Trophoblast cell (in vitro differentiated cells and primary cell): ENCODE measurements at regions not wholly inside any gene's neighbourhood (a gene's known extent, or its start where the extent isn't known, plus 50 kb on each side); places are given as distances from the start of the nearest gene placed in this dataset.
"Not testable (repeated sequence)": the region's sequence is repeated elsewhere in the genome, so short reads cannot be mapped to it uniquely, and the experiment has no call there.

Source experiments
- DNase-seq, 2 donors: peaks; one replicate each; pipeline ENCODE4 v3.0.0-alpha.2; 2016
- H2AFZ ChIP-seq: 2 replicates; pipeline ENCODE4 v1.6.1; 2013; ENCODE audit warnings: low read length, moderate library complexity, mild to moderate bottlenecking; ENCODE audit not compliant: insufficient read depth, poor library complexity
- H2AK5ac ChIP-seq: 2 replicates; pipeline ENCODE4 v1.6.1; 2013; ENCODE audit warnings: mild to moderate bottlenecking, low read length
- H2BK120ac ChIP-seq: 2 replicates; pipeline ENCODE4 v1.6.1; 2013; ENCODE audit warnings: low read length, mild to moderate bottlenecking, moderate library complexity; ENCODE audit not compliant: insufficient read depth, poor library complexity
- H2BK12ac ChIP-seq: 2 replicates; pipeline ENCODE4 v1.6.1; 2013; ENCODE audit warnings: mild to moderate bottlenecking, low read length, moderate library complexity
- H2BK5ac ChIP-seq: 2 replicates; pipeline ENCODE4 v1.6.1; 2013; ENCODE audit warnings: low read length, low read depth, moderate library complexity, mild to moderate bottlenecking; ENCODE audit not compliant: poor library complexity
- H3K14ac ChIP-seq: 2 replicates; pipeline ENCODE4 v1.6.1; 2013; ENCODE audit warnings: mild to moderate bottlenecking, low read length
- H3K18ac ChIP-seq: 2 replicates; pipeline ENCODE4 v1.6.1; 2013; ENCODE audit warnings: mild to moderate bottlenecking, low read length
- H3K23ac ChIP-seq: 2 replicates; pipeline ENCODE4 v1.6.1; 2013; ENCODE audit warnings: low read length
- H3K27ac ChIP-seq: 2 replicates; pipeline ENCODE4 v1.5.1; 2013; ENCODE audit warnings: low read depth, mild to moderate bottlenecking, inconsistent platforms, low read length, moderate library complexity
- H3K27me3 ChIP-seq: 2 replicates; pipeline ENCODE4 v1.6.1; 2013; ENCODE audit warnings: inconsistent platforms, mild to moderate bottlenecking, low read length, moderate library complexity; ENCODE audit not compliant: insufficient read depth
- H3K36me3 ChIP-seq, 2 experiments: 1 replicate in 1 of 2; 2 replicates in 1 of 2; pipeline ENCODE4 v1.6.1; 2013; ENCODE audit warnings: low read length in 2 of 2, mild to moderate bottlenecking in 2 of 2, moderate library complexity in 1 of 2; ENCODE audit not compliant: insufficient read depth in 2 of 2, control insufficient read depth in 1 of 2
- H3K4ac ChIP-seq: 2 replicates; pipeline ENCODE4 v1.6.1; 2013; ENCODE audit warnings: low read depth, mild to moderate bottlenecking, low read length, moderate library complexity
- H3K4me1 ChIP-seq, 2 experiments: 1 replicate in 1 of 2; 2 replicates in 1 of 2; pipeline ENCODE4 v1.6.1; 2013; ENCODE audit warnings: low read length in 2 of 2, mild to moderate bottlenecking in 2 of 2, moderate library complexity in 1 of 2; ENCODE audit not compliant: insufficient read depth in 2 of 2, control insufficient read depth in 1 of 2
- H3K4me2 ChIP-seq: 2 replicates; pipeline ENCODE4 v1.6.1; 2013; ENCODE audit warnings: inconsistent platforms, mild to moderate bottlenecking, low read length, moderate library complexity
- H3K4me3 ChIP-seq: 2 replicates; pipeline ENCODE4 v1.5.1; 2013; ENCODE audit warnings: mild to moderate bottlenecking, low read depth, low read length, inconsistent platforms
- H3K79me1 ChIP-seq: one replicate; pipeline ENCODE4 v1.6.1; 2013; ENCODE audit warnings: low read length
- H3K79me2 ChIP-seq: 2 replicates; pipeline ENCODE4 v1.6.1; 2013; ENCODE audit warnings: low read length, mild to moderate bottlenecking; ENCODE audit not compliant: control insufficient read depth, insufficient read depth, poor library complexity
- H3K9ac ChIP-seq: 2 replicates; pipeline ENCODE4 v1.6.1; 2013; ENCODE audit warnings: mild to moderate bottlenecking, low read length
- H3K9me3 ChIP-seq: 2 replicates; pipeline ENCODE4 v1.6.1; 2013; ENCODE audit warnings: low read depth, mild to moderate bottlenecking, control low read depth, inconsistent platforms, low read length; ENCODE audit not compliant: insufficient read depth
- H4K12ac ChIP-seq: 2 replicates; pipeline ENCODE4 v1.6.1; 2013; ENCODE audit warnings: low read depth, mild to moderate bottlenecking, low read length, moderate library complexity
- H4K8ac ChIP-seq: 2 replicates; pipeline ENCODE4 v1.6.1; 2013; ENCODE audit warnings: low read depth, mild to moderate bottlenecking, low read length, moderate library complexity
- H4K91ac ChIP-seq: one replicate; pipeline ENCODE4 v1.6.1; 2013; ENCODE audit warnings: low read depth, mild to moderate bottlenecking, low read length, moderate library complexity
- WGBS: extraction: QIAGEN DNeasy Blood & Tissue Kit; methylation state at CpG from one replicate; pipeline ENCODE4 v1.1.7; 2013; ENCODE audit warnings: missing lambda C conversion rate; ENCODE audit not compliant: insufficient read length, insufficient coverage; ENCODE audit errors: extremely low coverage; 5-methylcytosine and 5-hydroxymethylcytosine counted together

- Histone ChIP-seq H3K23ac (no peak overlapping the region), H3K36me3 (no peaks in the 10 kb centered on the region), H2BK5ac (no peak overlapping the region), H3K27ac (no peak overlapping the region), H3K4me1 (no peaks in the 10 kb centered on the region), H4K91ac (no peak overlapping the region), H3K79me2 (no peaks in the 10 kb centered on the region), H2BK120ac (no peak overlapping the region), H3K79me1 (no peaks in the 10 kb centered on the region), H3K4me2 (no peak overlapping the region), H3K27me3 (no peaks in the 10 kb centered on the region), H3K4me3 (no peak overlapping the region), H3K9me3 (no peaks in the 10 kb centered on the region), H2BK12ac (no peak overlapping the region), H3K14ac (no peak overlapping the region), H3K4ac (no peak overlapping the region), H3K18ac (no peak overlapping the region), H2AFZ (no peak overlapping the region), H4K12ac (no peak overlapping the region), H4K8ac (no peak overlapping the region), H3K9ac (no peak overlapping the region), H2AK5ac (no peak overlapping the region)
- no peak for DNase-seq
- no CpG with 5 or more reads among the region's 3 CpGs for WGBS
These were observed 587.7 kb upstream of the BRINP3 start for GRCh38 chr1:191065346-191065745.

- no peak for DNase-seq
- Histone ChIP-seq H3K27me3 (no peaks in the 10 kb centered on the region), H3K36me3 (no peaks in the 10 kb centered on the region), H4K91ac (no peak overlapping the region), H2AFZ (no peak overlapping the region), H3K4me1 (no peaks in the 10 kb centered on the region), H3K4ac (no peak overlapping the region), H2BK5ac (no peak overlapping the region), H3K18ac (no peak overlapping the region), H4K8ac (no peak overlapping the region), H3K79me1 (no peaks in the 10 kb centered on the region), H3K79me2 (no peaks in the 10 kb centered on the region), H2BK12ac (no peak overlapping the region), H2BK120ac (no peak overlapping the region), H3K4me2 (no peak overlapping the region), H4K12ac (no peak overlapping the region), H2AK5ac (no peak overlapping the region), H3K27ac (no peak overlapping the region), H3K9me3 (no peaks in the 10 kb centered on the region), H3K4me3 (no peak overlapping the region), H3K14ac (no peak overlapping the region), H3K23ac (no peak overlapping the region), H3K9ac (no peak overlapping the region)
- no CpG with 5 or more reads among the region's 1 CpG for WGBS
These were observed 588.1 kb upstream of the BRINP3 start for GRCh38 chr1:191065771-191066170.

GRCh38 chr1:191074881-191075280 lies 597.2 kb upstream of the BRINP3 start:
- H3K9me3 ChIP-seq: no peaks in the 10 kb centered on the region
- no peak overlapping the region for H4K12ac ChIP-seq
- H3K14ac ChIP-seq: no peak overlapping the region
- no peaks in the 10 kb centered on the region for H3K27me3 ChIP-seq
- H4K91ac ChIP-seq: no peak overlapping the region
- H3K23ac ChIP-seq: no peak overlapping the region
- H2AK5ac ChIP-seq: no peak overlapping the region
- no peak overlapping the region for H3K4ac ChIP-seq
- H3K27ac ChIP-seq: no peak overlapping the region
- H2BK5ac ChIP-seq: no peak overlapping the region
- no peak overlapping the region for H2AFZ ChIP-seq
- no peak overlapping the region for H2BK12ac ChIP-seq
- H3K18ac ChIP-seq: no peak overlapping the region
- H3K4me2 ChIP-seq: no peak overlapping the region
- no peak for DNase-seq
- H2BK120ac ChIP-seq: no peak overlapping the region
- H3K4me3 ChIP-seq: no peak overlapping the region
- H3K36me3 ChIP-seq: no peaks in the 10 kb centered on the region
- H3K4me1 ChIP-seq: no peaks in the 10 kb centered on the region
- H3K79me1 ChIP-seq: no peaks in the 10 kb centered on the region
- no peak overlapping the region for H3K9ac ChIP-seq
- H4K8ac ChIP-seq: no peak overlapping the region
- H3K79me2 ChIP-seq: no peaks in the 10 kb centered on the region

GRCh38 chr1:191083090-191083489 lies 605.4 kb upstream of the BRINP3 start:
- H3K14ac ChIP-seq, H4K91ac ChIP-seq, H3K4me1 ChIP-seq, H3K9ac ChIP-seq, H3K18ac ChIP-seq, H3K4me2 ChIP-seq, H2BK5ac ChIP-seq, H3K23ac ChIP-seq, H3K36me3 ChIP-seq, H3K4me3 ChIP-seq, H4K8ac ChIP-seq, H3K27me3 ChIP-seq, H2AFZ ChIP-seq, H3K9me3 ChIP-seq, H3K79me2 ChIP-seq, H4K12ac ChIP-seq, DNase-seq, H2BK120ac ChIP-seq, H2BK12ac ChIP-seq, H3K27ac ChIP-seq, H3K4ac ChIP-seq, H2AK5ac ChIP-seq, H3K79me1 ChIP-seq: not testable (repeated sequence)
- WGBS: no CpG with 5 or more reads among the region's 2 CpGs

GRCh38 chr1:191085121-191085520 lies 607.5 kb upstream of the BRINP3 start:
- Histone ChIP-seq H3K4me2 (no peak overlapping the region), H4K8ac (no peak overlapping the region)

More at GRCh38 chr1:191085121-191085520, 607.5 kb upstream of the BRINP3 start:
- H2BK12ac ChIP-seq: no peak overlapping the region
- no peak overlapping the region for H3K18ac ChIP-seq
- H2AFZ ChIP-seq: no peak overlapping the region
- H3K4ac ChIP-seq: no peak overlapping the region
- H3K23ac ChIP-seq: no peak overlapping the region
- no peaks in the 10 kb centered on the region for H3K4me1 ChIP-seq
- no peak overlapping the region for H3K27ac ChIP-seq
- no peak overlapping the region for H4K12ac ChIP-seq
- no peak overlapping the region for H2AK5ac ChIP-seq
- no peak overlapping the region for H2BK5ac ChIP-seq
- no peak overlapping the region for H3K4me3 ChIP-seq
- no peaks in the 10 kb centered on the region for H3K27me3 ChIP-seq
- no peaks in the 10 kb centered on the region for H3K79me1 ChIP-seq
- no peak overlapping the region for H2BK120ac ChIP-seq
- no peak overlapping the region for H4K91ac ChIP-seq
- H3K14ac ChIP-seq: no peak overlapping the region
- H3K9me3 ChIP-seq: no peaks in the 10 kb centered on the region
- no peaks in the 10 kb centered on the region for H3K79me2 ChIP-seq
- no peak overlapping the region for H3K9ac ChIP-seq
- no peak for DNase-seq
- H3K36me3 ChIP-seq: no peaks in the 10 kb centered on the region
